GM15510 (cell line): ENCODE measurements at regions not wholly inside any gene's neighbourhood (a gene's known extent, or its start where the extent isn't known, plus 50 kb on each side); places are given as distances from the start of the nearest gene placed in this dataset.

Experiments
- POLR2A ChIP-seq: IDR thresholded peaks from 3 replicates; pipeline ENCODE4 v1.6.1; 2011; ENCODE audit warnings: borderline replicate concordance; ENCODE audit not compliant: insufficient read length; ENCODE audit errors: extremely low read depth

DNA sequence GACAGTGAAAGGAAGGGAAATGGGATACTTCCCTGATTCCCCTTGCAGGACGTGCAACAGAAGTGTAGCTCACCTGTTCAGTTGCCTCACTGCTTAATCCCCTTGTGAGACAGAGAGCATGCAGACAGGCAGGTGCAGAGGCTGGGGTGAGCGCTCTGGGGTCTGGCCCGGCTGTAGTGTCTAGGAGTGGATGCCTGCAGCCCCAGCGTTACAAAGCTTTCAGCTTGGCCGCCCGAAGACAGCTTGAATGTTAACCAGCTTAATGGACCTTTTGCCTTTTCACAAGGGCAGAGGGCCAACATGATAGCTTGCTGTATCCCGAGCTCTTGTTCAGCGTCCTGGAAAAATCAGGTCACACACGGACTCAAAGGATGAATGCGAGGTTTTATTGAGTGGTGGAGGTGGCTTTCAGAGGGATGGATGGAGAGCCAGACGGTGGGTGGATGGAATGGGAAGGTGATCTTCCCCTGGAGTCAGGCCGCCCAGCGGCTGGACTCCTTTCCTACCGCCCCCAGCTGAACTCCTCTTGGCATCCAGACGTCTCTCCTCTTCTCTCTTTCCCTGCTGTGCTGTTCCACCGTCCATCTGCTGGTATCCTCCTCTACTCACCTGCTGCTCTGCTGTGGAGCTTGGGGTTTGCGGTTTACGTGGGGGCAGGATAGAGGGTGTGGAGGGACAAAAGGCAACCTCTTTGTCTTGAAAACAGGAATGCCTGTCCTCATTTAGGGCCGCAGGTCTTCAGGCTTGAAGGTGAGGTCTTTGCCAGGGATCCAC lies 86.2 kb upstream of the RESF1 start:
- no peak for TF ChIP-seq POLR2A

DNA sequence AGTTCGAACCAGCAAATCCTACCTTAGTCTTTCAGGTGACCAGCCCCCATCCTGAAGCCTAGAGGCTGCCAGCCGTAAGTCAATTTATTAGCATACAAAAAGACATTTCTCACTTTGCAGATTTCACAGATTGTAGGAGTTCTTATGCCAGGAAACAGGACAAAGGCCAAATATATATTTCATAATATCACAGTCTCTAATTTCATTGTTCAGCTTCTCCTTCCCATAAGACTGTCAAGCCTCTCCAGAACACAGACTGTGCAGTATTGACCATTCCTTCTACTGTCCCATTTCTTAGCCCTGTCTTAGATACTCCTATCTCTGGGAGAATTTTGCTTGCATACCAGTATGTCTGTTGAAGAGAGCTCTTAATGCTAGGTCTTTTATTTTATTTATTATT lies 89.2 kb upstream of the RESF1 start:
- no peak for TF ChIP-seq POLR2A

DNA sequence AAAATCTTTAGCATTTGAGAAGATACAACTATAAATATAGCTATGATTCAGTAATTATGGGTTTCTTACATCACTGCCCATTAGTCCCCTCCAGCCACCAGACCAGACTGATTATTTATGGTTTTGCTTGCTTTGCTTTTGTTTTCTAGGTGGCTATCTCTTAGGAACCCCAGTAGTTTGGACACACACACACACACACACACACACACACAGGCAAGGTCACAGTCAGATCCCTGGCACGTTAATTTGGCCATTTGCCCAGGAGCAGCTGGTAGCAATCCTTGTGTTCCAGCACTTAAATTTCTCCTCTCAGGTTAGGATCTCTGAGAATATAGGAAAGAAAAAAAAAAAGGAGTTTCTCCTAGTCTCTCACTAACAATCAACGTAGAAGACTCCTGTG lies 90.2 kb upstream of the RESF1 start:
- TF ChIP-seq POLR2A, result no peak

DNA sequence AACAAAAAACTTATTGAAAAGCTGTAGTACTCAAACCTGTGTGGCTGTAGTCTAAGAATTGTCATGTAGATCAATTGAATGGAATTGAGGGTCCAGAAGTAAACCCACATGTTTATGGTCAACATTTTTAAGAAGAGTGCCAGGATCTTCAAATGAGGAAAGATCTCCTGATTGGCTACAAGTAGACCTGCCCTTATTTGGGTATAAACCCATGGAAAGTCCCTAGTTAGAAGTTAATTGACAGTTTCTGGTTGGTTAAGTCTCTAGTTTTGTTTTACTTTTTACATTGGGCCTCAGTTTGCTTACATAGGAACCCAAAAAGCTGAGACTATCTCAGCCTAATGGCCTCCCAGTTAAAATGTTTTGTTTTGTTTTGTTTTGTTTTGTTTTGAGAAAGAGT lies 91.9 kb upstream of the RESF1 start:
- TF ChIP-seq POLR2A, result no peak

DNA sequence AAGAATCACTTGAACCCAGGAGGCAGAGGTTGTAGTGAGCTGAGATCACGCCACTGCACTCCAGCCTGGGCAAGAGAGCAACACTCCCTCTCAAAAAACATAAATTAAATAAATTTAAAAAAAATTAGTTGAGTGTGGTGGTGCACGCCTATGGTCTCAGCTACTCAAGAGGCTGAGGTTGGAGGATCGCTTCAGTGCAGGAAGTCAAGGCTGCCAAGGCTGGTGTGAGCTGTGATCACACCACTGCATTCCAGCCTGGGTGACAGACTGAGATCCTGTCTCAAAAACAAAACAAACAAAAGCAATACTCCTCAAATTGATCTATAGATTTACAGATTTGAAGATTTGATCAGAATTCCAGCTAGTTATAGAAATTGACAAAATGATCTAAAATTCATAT lies 92.7 kb upstream of the RESF1 start:
- no peak for TF ChIP-seq POLR2A

DNA sequence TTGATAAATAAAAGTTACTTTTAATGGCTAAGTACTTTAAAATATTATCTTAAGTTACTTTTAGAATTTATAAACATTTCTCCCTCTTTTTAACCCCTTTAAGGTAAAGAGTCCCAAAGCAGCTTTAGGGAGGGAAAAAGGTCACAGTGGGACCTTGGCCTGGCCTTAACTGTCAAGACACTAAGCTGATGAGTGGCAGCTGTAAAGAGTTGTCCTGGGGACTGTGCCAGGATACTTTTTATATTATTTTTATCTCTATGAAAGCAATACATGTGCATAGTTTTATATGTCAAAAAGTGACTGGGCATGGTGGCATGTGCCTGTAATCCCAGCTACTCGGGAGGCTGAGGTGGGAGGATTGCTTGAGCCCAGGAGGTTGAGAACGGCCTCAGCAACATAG lies 94.2 kb upstream of the RESF1 start:
- TF ChIP-seq POLR2A, result no peak

DNA sequence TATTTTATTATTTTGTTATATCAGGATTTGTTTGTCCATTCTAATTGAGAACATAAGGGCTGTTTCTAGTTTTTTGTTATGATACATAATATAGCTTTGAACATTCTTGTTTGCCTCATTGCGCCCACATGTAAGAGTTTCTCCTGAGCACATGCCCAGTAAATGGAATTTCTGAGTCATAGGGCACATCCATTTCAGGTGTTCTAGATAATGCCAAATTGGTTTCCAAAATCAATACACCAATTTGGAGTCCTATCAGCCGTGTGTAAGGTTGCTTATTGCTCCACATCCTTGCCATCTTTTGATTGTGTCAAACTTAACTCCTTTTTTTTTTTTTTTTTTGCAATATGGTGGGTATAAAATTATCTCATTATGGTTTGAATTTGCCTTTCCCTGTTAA lies 97.9 kb upstream of the RESF1 start:
- TF ChIP-seq POLR2A, result no peak

DNA sequence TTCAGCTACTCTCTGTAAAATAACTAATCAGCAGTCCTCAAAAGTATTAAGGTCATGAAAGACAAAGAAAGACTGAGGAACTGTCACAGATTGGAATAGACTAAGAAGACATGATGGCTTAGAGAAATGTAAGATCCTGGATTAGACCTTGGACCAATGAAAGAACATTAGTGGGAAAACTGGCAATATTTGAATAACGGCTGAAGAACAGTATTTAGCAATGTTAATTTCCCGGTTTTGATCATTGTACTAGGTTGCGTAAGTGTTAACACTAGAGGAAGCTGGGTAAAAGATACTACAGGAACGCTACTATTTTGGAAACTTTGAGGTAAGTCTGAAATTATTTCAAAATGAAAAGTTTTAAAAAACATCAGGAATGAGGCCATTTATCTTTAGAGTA lies 98.8 kb upstream of the RESF1 start:
- no peak for TF ChIP-seq POLR2A

DNA sequence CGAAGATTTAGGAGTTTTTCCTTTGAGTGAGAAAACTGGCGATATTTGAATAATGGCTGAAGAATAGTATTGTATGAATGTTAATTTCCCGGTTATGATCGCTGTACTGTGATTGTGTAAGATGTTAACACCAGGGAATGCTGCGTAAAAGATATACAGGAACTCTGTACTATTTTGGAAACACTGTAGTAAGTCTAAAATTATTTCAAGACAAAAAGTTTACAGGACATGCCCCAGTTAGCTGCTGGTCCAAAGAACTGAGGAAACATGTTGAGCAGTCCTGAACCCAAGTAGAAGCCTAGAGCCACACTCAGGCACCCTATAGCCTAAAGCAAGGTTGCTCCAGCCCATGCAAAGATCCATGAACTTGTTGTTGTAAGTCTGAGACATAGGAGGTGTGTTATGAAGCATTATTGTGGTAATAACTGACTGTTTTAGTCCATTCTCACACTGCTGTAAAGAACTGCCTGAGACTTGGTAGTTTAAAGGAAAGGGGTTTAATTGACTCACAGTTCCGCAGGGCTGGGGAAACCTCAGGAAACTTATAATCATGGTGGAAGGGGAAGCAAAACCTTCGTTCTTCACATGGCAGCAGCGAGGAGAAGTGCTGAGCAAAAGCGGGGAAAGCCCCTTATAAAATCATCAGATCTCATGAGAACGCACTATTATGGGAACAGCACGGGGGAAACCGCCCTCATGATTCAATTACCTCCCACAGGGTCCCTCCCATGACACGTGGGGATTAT lies 99.8 kb upstream of the RESF1 start:
- no peak for TF ChIP-seq POLR2A

DNA sequence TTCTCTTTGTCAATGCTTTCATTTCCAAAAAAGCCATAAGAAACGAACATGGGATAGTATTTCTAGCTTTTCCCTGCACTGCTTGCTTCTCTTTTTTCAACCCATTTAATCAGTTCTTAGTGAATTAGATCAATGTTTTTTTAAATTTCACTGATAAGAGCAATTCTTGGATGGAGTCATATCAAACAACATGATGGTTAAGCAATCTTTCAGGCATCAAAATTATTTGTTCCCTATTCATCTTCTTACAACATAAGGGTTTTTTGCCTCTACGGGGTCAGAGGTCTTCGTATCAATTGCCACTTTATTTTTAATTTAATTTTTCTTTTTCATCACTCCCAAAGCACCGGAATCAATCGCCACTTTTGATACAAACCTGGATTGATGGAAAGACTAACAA lies 103.8 kb upstream of the RESF1 start:
- no peak for TF ChIP-seq POLR2A

DNA sequence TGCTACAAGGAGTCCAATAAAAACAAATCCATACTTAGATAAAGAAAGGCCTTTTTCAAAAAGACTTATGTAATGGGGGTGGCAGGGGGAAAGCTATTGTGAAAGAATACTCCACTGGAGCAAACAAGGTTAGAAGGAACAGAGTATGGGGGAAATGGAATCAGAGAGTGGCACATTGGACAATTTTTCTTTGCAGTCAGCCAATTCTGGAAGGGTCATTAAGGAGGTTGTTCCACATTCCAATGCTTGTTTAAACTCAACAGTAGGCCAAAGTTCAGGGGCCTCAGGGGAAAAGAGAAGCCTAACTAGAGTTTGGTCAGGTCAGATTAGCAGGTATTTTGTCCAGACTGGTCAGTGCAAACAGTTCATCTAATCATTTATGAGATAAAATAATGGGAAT lies 105.2 kb upstream of the RESF1 start:
- no peak for TF ChIP-seq POLR2A

DNA sequence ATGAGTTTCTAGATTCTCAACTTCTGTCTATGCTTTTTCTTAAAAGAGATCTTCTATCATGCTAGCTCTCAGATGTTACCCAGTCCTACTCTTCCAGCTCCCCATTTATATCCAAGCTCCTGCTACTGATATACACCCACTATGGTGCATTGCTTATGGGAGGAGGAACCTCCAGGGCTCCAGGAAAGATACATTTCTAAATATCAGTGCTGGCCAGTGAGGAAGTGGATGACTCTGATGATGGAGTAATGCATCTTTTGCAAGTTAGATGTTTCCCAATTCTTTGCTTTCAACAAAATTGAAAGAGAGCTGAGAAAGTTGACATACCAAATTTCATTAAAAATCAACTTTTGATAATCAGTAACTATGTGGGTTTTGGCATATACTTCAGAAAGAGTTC lies 105.7 kb upstream of the RESF1 start:
- TF ChIP-seq POLR2A, result no peak

DNA sequence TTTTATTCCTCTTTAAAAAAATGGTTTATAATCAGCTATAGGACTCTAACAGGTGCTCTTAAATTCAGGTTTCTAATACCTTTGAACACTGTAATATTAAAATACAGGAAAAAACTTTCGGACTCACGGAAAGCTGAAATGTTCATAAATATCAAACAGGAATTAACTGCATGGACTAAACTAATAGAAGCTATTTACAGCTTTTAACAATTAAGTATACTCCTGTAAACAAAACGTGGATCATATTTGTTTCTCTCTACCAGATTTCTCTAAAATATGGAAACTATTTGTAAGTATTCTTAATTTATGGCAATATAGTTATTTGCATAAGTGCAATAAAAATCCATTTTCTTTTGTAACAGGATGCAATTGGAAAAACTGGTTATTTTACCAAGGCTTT lies 108.9 kb upstream of the RESF1 start:
- TF ChIP-seq POLR2A, result no peak

DNA sequence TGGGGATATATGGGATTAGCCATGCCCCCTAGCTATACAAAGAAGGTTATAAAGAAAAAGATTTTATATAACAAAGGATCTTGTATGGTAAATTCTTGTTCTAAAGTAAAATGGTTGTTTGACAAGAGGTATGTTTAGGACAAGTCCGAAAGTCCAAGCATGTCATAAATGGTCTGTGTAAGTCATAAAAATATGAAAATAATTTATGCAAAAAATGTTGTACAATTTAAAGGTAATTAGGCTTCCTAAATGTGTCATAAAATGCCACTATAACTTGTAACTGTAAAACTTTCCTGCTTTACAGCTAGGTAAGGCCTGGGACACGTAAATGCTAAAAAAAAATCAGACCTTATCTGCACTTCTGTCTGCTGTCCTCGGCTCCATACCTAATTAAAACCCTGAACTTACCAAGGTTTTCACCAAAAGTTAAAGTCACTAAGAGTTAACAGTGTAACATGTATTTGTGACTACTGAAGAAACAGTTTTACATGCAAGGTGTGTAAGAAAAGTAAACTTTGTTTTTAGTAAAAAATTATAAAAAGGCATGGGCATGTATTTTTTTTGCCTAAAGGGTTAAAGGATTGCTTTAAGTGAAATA lies 110.0 kb upstream of the RESF1 start:
- TF ChIP-seq POLR2A, result no peak

DNA sequence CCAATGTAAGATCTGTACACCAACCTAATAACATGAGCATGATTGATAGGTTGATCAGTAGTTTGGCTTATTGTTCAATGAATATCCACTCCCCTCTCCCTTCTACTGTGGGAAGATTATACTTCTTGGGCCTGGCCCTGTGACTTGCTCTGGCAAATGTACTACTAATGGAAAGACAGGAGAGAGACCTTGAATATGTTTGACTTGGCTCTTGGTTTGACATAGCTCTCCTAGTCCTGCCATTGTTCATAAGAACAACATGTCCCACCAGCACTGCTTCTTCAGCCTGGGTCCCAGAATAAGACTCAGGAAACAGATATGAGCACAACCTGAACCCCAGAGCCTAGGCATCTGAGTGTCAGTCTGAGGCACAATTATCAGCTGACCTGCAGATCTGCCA lies 112.8 kb upstream of the RESF1 start:
- no peak for TF ChIP-seq POLR2A
